Glutamatergic neuron (in vitro differentiated cells): ENCODE measurements at regions not wholly inside any gene's neighbourhood (a gene's known extent, or its start where the extent isn't known, plus 50 kb on each side); places are given as distances from the start of the nearest gene placed in this dataset.
A peak's percentile ranks its signal among the peaks of the same experiment; 100 is the strongest.

ENCODE experiments used
- DNase-seq: peaks from one replicate; pipeline ENCODE4 v3.0.0; 2022
- H3K27ac Mint-ChIP-seq: one replicate; pipeline ENCODE4 v1.8.0; 2020; ENCODE audit warnings: mild to moderate bottlenecking, mixed read lengths, inconsistent platforms; ENCODE audit not compliant: unreplicated experiment
- H3K27me3 Mint-ChIP-seq: one replicate; pipeline ENCODE4 v1.8.0; 2020; ENCODE audit warnings: mild to moderate bottlenecking, moderate library complexity, mixed read lengths, inconsistent platforms; ENCODE audit not compliant: unreplicated experiment
- H3K36me3 Mint-ChIP-seq: one replicate; pipeline ENCODE4 v1.8.0; 2020; ENCODE audit warnings: mild to moderate bottlenecking, mixed read lengths, inconsistent platforms; ENCODE audit not compliant: unreplicated experiment
- H3K4me1 Mint-ChIP-seq: one replicate; pipeline ENCODE4 v1.8.0; 2020; ENCODE audit warnings: mild to moderate bottlenecking, low read depth, mixed read lengths, inconsistent platforms; ENCODE audit not compliant: unreplicated experiment
- H3K4me3 Mint-ChIP-seq: one replicate; pipeline ENCODE4 v1.8.0; 2020; ENCODE audit warnings: mild to moderate bottlenecking, mixed read lengths, inconsistent platforms; ENCODE audit not compliant: unreplicated experiment
- H3K9me3 Mint-ChIP-seq: one replicate; pipeline ENCODE4 v1.8.0; 2020; ENCODE audit warnings: mild to moderate bottlenecking, moderate library complexity, mixed read lengths, inconsistent platforms; ENCODE audit not compliant: unreplicated experiment
- CTCF ChIP-seq: fragments of 200-600 bp; sonication (generic); IDR thresholded peaks from one replicate; pipeline ENCODE4 v1.5.0; 2021; ENCODE audit not compliant: partially characterized antibody, unreplicated experiment

- no peak overlapping the region for H3K4me3 Mint-ChIP-seq
- no peaks in the 10 kb centered on the region for H3K27me3 Mint-ChIP-seq
- no peaks in the 10 kb centered on the region for H3K36me3 Mint-ChIP-seq
- no peak for TF ChIP-seq CTCF
- H3K9me3 Mint-ChIP-seq, result no peaks in the 10 kb centered on the region
- no peaks in the 10 kb centered on the region for H3K4me1 Mint-ChIP-seq
- H3K27ac Mint-ChIP-seq, result no peak overlapping the region
- no peak for DNase-seq
These were observed 192.5 kb downstream of the RSL24D1 start for GRCh38 chr15:55003965-55004873.

DNA sequence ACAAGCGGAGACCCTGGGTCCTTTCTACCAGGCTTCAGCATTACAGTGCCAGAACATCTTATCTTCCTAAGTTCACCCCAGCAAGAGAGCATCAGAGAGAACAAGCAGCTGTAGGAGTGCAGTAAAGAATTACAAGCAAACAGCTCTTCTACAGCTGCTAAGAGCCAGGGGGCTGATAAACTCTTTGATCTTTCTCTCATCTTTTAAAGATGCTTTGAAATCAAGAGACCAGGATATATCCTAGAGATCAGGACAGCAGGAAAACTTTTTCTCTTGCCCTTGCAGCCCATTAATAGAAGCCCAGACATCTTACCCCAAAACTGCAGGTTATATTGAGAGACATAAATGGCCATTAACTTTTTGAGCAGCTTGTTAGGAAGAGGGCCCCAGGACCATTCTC is 198.1 kb downstream of the RSL24D1 start:
- Mint-ChIP-seq H3K27ac (no peak overlapping the region), H3K9me3 (peaks cover 3% of the 10 kb centered on the region)

DNA sequence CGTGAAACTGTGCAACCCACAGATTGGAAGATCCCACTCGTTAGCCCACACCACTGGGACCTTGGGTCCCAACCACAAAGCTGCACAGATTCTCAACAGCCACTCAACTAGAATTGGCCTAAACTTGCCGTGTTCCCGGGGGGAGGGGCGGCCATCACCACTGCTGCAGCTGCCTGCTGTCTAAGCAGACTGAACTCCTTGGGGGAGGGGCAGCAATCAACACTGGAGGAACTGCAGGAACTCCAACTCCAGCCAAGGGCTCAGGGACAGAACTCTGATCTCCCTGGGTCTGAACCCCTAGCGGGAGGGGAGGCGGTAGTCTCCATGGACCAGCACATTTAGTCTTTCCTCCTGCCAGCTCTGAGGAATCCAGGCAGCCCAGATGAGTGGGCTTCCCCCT is 205.9 kb downstream of the RSL24D1 start:
- Mint-ChIP-seq H3K27ac (no peak overlapping the region), H3K4me1 (no peaks in the 10 kb centered on the region), H3K4me3 (no peak overlapping the region), H3K9me3 (no peaks in the 10 kb centered on the region), H3K27me3 (peaks cover 1% of the 10 kb centered on the region), H3K36me3 (no peaks in the 10 kb centered on the region)
- DNase-seq, result peak; percentile 42
- TF ChIP-seq CTCF, result no peak

More for the DNA sequence above, 198.1 kb downstream of the RSL24D1 start:
- no peaks in the 10 kb centered on the region for H3K4me1 Mint-ChIP-seq
- H3K36me3 Mint-ChIP-seq, result no peaks in the 10 kb centered on the region
- TF ChIP-seq CTCF, result no peak
- no peak overlapping the region for H3K4me3 Mint-ChIP-seq
- no peaks in the 10 kb centered on the region for H3K27me3 Mint-ChIP-seq
- no peak for DNase-seq

DNA sequence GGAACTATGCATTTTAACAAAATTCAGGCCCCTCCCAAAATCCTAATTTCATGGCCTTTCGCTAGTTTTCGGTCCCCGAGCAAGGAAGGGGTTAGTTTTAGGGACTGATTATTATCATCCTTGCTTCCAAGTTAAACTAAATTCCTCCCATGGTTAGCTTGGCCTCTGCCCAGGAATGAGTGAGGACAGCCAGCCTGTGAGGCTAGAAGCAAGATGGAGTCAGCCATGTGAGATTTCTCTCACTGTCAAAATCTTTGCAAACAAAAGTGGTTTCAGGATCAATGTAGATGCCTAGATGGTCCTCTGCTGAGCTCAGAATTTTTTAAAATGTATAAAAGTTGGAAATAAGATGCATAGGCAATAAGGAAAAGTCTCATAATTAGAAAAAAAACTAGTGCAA is 208.9 kb downstream of the RSL24D1 start:
- no peak overlapping the region for H3K4me3 Mint-ChIP-seq
- H3K4me1 Mint-ChIP-seq, result no peaks in the 10 kb centered on the region
- no peak overlapping the region for H3K27ac Mint-ChIP-seq
- H3K36me3 Mint-ChIP-seq, result no peaks in the 10 kb centered on the region
- no peaks in the 10 kb centered on the region for H3K9me3 Mint-ChIP-seq
- no peak for DNase-seq
- no peak for TF ChIP-seq CTCF
- H3K27me3 Mint-ChIP-seq, result peaks cover 1% of the 10 kb centered on the region

GRCh38 chr15:54979964-54980363 is 216.8 kb downstream of the RSL24D1 start:
- H3K36me3 Mint-ChIP-seq, result no peaks in the 10 kb centered on the region
- no peak for TF ChIP-seq CTCF
- no peaks in the 10 kb centered on the region for H3K27me3 Mint-ChIP-seq
- no peak overlapping the region for H3K27ac Mint-ChIP-seq
- no peaks in the 10 kb centered on the region for H3K4me1 Mint-ChIP-seq
- no peak overlapping the region for H3K4me3 Mint-ChIP-seq
- DNase-seq, result no peak
- peaks cover 2% of the 10 kb centered on the region for H3K9me3 Mint-ChIP-seq
